ENCODE measurements at regions not wholly inside any gene's neighbourhood (a gene's known extent, or its start where the extent isn't known, plus 50 kb on each side); places are given as distances from the start of the nearest gene placed in this dataset.

GRCh38 chr4:3673176-3673575 lies 93.0 kb upstream of the ADRA2C start:
- in situ Hi-C loops (cut with HindIII; ENCODE audit: extremely low pct_ligation_motif_present, low pct_unique_long_range_greater_than_20kb), result no loop called here
- Histone ChIP-seq H3K9me3 (ENCODE audit: low read length) (peaks cover 9% of the 10 kb centered on the region; the same call in 1 of the 2 replicates), H3K9ac (ENCODE audit: insufficient read depth, low read depth, low read length) (no peak overlapping the region), H3K27ac (ENCODE audit: extremely low read length, insufficient read depth, low read length) (no peak overlapping the region), H3K36me3 (replicated peaks in 1 of 2; ENCODE audit: control insufficient read depth in 1 of 2, insufficient read depth in 2 of 2, low read length in 2 of 2) (no peaks in the 10 kb centered on the region), H3K4me2 (ENCODE audit: low read depth, low read length) (no peak overlapping the region), H3K79me2 (ENCODE audit: insufficient read depth, low read length) (no peaks in the 10 kb centered on the region), H3K4me1 (ENCODE audit: insufficient read depth, low read length) (peaks cover 18% of the 10 kb centered on the region), H3K27me3 (ENCODE audit: control insufficient read depth in 1 of 2, insufficient read depth in 2 of 2, low read length in 2 of 2) (peaks cover 7 to 37% of the 10 kb centered on the region in 2 experiments; a peak in 4 of 5 replicates), H4K20me1 (ENCODE audit: insufficient read depth, low read length) (no peaks in the 10 kb centered on the region), H2AFZ (ENCODE audit: low read length) (no peak overlapping the region), H3K4me3 (replicated peaks in 1 of 3; ENCODE audit: insufficient read depth in 1 of 3, low read depth in 2 of 3, low read length in 3 of 3) (no peak overlapping the region)
- WGBS (ENCODE audit: low lambda C conversion rate), result 20% methylated on average over 2 of the region's 4 CpGs
- POLR2A ChIA-PET, result no interaction called here
- CTCF ChIA-PET (ENCODE audit: low intra/inter-chr PET ratio, low total read pairs), result no interaction called here
- intact Hi-C loops (cut with micrococcal nuclease; ENCODE audit: unreplicated experiment), result no loop called here
- TF ChIP-seq ZNF607 (CRISPR knock-in tag; IDR thresholded peaks at IDR 0.05; ENCODE audit: borderline replicate concordance) (no peak), CBFB (CRISPR knock-in tag; IDR thresholded peaks at IDR 0.05) (no peak), HDAC6 (IDR thresholded peaks at IDR 0.05; ENCODE audit: low read depth, low read length) (no peak), POGK (CRISPR knock-in tag; conservative IDR thresholded peaks at IDR 0.05) (no peak), ZNF251 (CRISPR knock-in tag; IDR thresholded peaks at IDR 0.05) (no peak), TBX2 (CRISPR knock-in tag; IDR thresholded peaks at IDR 0.05; ENCODE audit: borderline replicate concordance) (no peak), ZNF672 (CRISPR knock-in tag; IDR thresholded peaks at IDR 0.05) (no peak), NFYB (CRISPR knock-in tag; IDR thresholded peaks at IDR 0.05) (no peak), HNRNPK (IDR thresholded peaks at IDR 0.05; ENCODE audit: low read depth, low read length, poor library complexity, severe bottlenecking) (no peak), MTF1 (CRISPR knock-in tag; IDR thresholded peaks at IDR 0.05) (no peak), GABPA (IDR thresholded peaks at IDR 0.05; ENCODE audit: low read depth, low read length) (no peak), GABPA (CRISPR knock-in tag; IDR thresholded peaks at IDR 0.05; ENCODE audit: low read depth) (no peak), ZNF850 (CRISPR knock-in tag; conservative IDR thresholded peaks at IDR 0.05) (no peak), ZNF512 (CRISPR knock-in tag; IDR thresholded peaks at IDR 0.05) (no peak), CBX5 (CRISPR knock-in tag; IDR thresholded peaks at IDR 0.05; ENCODE audit: borderline replicate concordance) (no peak), ZNF766 (CRISPR knock-in tag; IDR thresholded peaks at IDR 0.05; ENCODE audit: borderline replicate concordance) (no peak)
- TF ChIP-seq, protein P1, sequence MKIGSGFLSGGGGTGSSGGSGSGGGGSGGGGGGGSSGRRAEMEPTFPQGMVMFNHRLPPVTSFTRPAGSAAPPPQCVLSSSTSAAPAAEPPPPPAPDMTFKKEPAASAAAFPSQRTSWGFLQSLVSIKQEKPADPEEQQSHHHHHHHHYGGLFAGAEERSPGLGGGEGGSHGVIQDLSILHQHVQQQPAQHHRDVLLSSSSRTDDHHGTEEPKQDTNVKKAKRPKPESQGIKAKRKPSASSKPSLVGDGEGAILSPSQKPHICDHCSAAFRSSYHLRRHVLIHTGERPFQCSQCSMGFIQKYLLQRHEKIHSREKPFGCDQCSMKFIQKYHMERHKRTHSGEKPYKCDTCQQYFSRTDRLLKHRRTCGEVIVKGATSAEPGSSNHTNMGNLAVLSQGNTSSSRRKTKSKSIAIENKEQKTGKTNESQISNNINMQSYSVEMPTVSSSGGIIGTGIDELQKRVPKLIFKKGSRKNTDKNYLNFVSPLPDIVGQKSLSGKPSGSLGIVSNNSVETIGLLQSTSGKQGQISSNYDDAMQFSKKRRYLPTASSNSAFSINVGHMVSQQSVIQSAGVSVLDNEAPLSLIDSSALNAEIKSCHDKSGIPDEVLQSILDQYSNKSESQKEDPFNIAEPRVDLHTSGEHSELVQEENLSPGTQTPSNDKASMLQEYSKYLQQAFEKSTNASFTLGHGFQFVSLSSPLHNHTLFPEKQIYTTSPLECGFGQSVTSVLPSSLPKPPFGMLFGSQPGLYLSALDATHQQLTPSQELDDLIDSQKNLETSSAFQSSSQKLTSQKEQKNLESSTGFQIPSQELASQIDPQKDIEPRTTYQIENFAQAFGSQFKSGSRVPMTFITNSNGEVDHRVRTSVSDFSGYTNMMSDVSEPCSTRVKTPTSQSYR (CRISPR knock-in tag; IDR thresholded peaks at IDR 0.05; ENCODE audit: borderline replicate concordance), result no peak
- TF ChIP-seq, protein P2, sequence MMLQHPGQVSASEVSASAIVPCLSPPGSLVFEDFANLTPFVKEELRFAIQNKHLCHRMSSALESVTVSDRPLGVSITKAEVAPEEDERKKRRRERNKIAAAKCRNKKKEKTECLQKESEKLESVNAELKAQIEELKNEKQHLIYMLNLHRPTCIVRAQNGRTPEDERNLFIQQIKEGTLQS (CRISPR knock-in tag; IDR thresholded peaks at IDR 0.05), result no peak
- ATAC-seq (no peak), FAIRE-seq (no peak), DNase-seq (ENCODE audit: low spot score) (no peak)
- BruUV-seq (replicated peaks), result no TSS peak
